SK-N-SH (cell line): ENCODE measurements at regions not wholly inside any gene's neighbourhood (a gene's known extent, or its start where the extent isn't known, plus 50 kb on each side); places are given as distances from the start of the nearest gene placed in this dataset.
"Not testable (repeated sequence)": the region's sequence is repeated elsewhere in the genome, so short reads cannot be mapped to it uniquely, and the experiment has no call there.

Experiments
- CTCF ChIA-PET: fragments of 300-600, 350-600 bp; formaldehyde crosslinking; extraction: SDS; loops from one replicate; lab custom pipeline; 2021; lab: Yijun Ruan, JAX
- POLR2A ChIA-PET: fragments of 350-600 bp; sonication (Branson Sonifier 250); formaldehyde crosslinking; extraction: SDS; loops from one replicate; lab custom pipeline; 2020; ENCODE audit warnings: antibody characterized with exemption, inconsistent platforms; lab: Yijun Ruan, JAX
- DNase-seq: peaks from one replicate; pipeline ENCODE4 v3.0.0; 2012
- H2AFZ ChIP-seq: fragments of 200-600 bp; sonication (generic); 2 replicates; pipeline ENCODE4 v1.8.1; 2016; ENCODE audit warnings: antibody characterized with exemption, mild to moderate bottlenecking, low read depth
- H3F3A ChIP-seq: fragments of 200-600 bp; sonication (generic); replicated peaks from 2 replicates; pipeline ENCODE3; 2016; ENCODE audit warnings: antibody characterized with exemption, mild to moderate bottlenecking; ENCODE audit not compliant: insufficient read depth
- H3K27ac ChIP-seq, 2 experiments: fragments of 200-500 bp in 1 of 2; fragments of 200-600 bp in 1 of 2; sonication (Bioruptor generic) in 1 of 2; sonication (generic), shearing (Covaris generic) in 1 of 2; 2 replicates each; pipeline versions ENCODE4 v1.5.1 to v1.6.1; 2014 to 2016; ENCODE audit warnings: low read depth in 2 of 2, inconsistent platforms in 1 of 2, low read length in 1 of 2, mild to moderate bottlenecking in 1 of 2, mixed read lengths in 1 of 2
- H3K27me3 ChIP-seq: fragments of 200-600 bp; sonication (generic), shearing (Covaris generic); 2 replicates; pipeline ENCODE4 v1.6.1; 2016; ENCODE audit warnings: mixed run types; ENCODE audit not compliant: insufficient read depth
- H3K36me3 ChIP-seq, 2 experiments: fragments of 200-500 bp in 1 of 2; fragments of 200-600 bp in 1 of 2; sonication (Bioruptor generic) in 1 of 2; sonication (generic) in 1 of 2; replicated peaks in 1 of 2; 2 replicates each; pipeline versions ENCODE3 to v1.5.1; 2014 to 2016; ENCODE audit warnings: low read length in 1 of 2, mild to moderate bottlenecking in 1 of 2; ENCODE audit not compliant: insufficient read depth in 2 of 2, control insufficient read depth in 1 of 2
- H3K4me1 ChIP-seq, 2 experiments: fragments of 200-500 bp in 1 of 2; fragments of 200-600 bp in 1 of 2; sonication (Bioruptor generic) in 1 of 2; sonication (generic), shearing (Covaris generic) in 1 of 2; 2 replicates each; pipeline versions ENCODE4 v1.5.1 to v1.6.1; 2014 to 2016; ENCODE audit warnings: low read depth in 1 of 2, low read length in 1 of 2, mixed run types in 1 of 2; ENCODE audit not compliant: insufficient read depth in 2 of 2, control insufficient read depth in 1 of 2
- H3K4me2 ChIP-seq: fragments of 200-600 bp; sonication (generic), shearing (Covaris generic); 2 replicates; pipeline ENCODE4 v1.6.1; 2017; ENCODE audit warnings: mixed run types
- H3K4me3 ChIP-seq, 2 experiments: fragments of 200-500 bp in 1 of 2; fragments of 200-600 bp in 1 of 2; sonication (Bioruptor generic) in 1 of 2; sonication (generic), shearing (Covaris generic) in 1 of 2; 2 replicates each; pipeline versions ENCODE4 v1.5.1 to v1.8.1; 2014 to 2016; ENCODE audit warnings: low read depth in 2 of 2, inconsistent platforms in 1 of 2, low read length in 1 of 2, mild to moderate bottlenecking in 1 of 2, mixed read lengths in 1 of 2, moderate library complexity in 1 of 2
- H3K79me2 ChIP-seq: fragments of 200-600 bp; sonication (generic); 2 replicates; pipeline ENCODE4 v1.8.1; 2017; ENCODE audit warnings: mild to moderate bottlenecking; ENCODE audit not compliant: insufficient read depth
- H3K9ac ChIP-seq: fragments of 200-600 bp; sonication (generic); 2 replicates; pipeline ENCODE4 v1.6.1; 2017; ENCODE audit warnings: mixed run types
- H3K9me2 ChIP-seq: fragments of 200-600 bp; sonication (generic); 2 replicates; pipeline ENCODE4 v1.6.1; 2017; ENCODE audit warnings: mixed run types
- H3K9me3 ChIP-seq: fragments of 200-600 bp; sonication (generic); 2 replicates; pipeline ENCODE4 v1.6.1; 2017; ENCODE audit warnings: mixed run types, mild to moderate bottlenecking, moderate library complexity
- H4K20me1 ChIP-seq: fragments of 200-600 bp; sonication (generic); 2 replicates; pipeline ENCODE4 v1.6.1; 2017; ENCODE audit warnings: mild to moderate bottlenecking, mixed run types; ENCODE audit not compliant: insufficient read depth
- CHD2 ChIP-seq: fragments of 150-350 bp; IDR thresholded peaks from 2 replicates; pipeline ENCODE4 v1.6.1; 2018; ENCODE audit warnings: low read length; ENCODE audit not compliant: partially characterized antibody
- ELF1 ChIP-seq: IDR thresholded peaks from 2 replicates; pipeline ENCODE4 v1.4.0; 2012
- EZH2phosphoT487 ChIP-seq: fragments of 200-600 bp; sonication (generic); IDR thresholded peaks from 2 replicates; pipeline ENCODE4 v1.6.1; 2017; ENCODE audit warnings: low read depth, mixed run types, mild to moderate bottlenecking, antibody characterized with exemption, moderate library complexity, borderline replicate concordance
- FOSL2 ChIP-seq: IDR thresholded peaks from 2 replicates; pipeline ENCODE4 v1.4.0; 2012; ENCODE audit warnings: low read depth, mild to moderate bottlenecking, moderate library complexity, borderline replicate concordance
- GATA2 ChIP-seq: sonication (generic); formaldehyde crosslinking; IDR thresholded peaks from 2 replicates; pipeline ENCODE4 v1.5.0; 2020; ENCODE audit warnings: mild to moderate bottlenecking, missing genetic modification reagents
- IRF3 ChIP-seq: fragments of 150-350 bp; IDR thresholded peaks from 2 replicates; pipeline ENCODE4 v1.6.1; 2016; ENCODE audit warnings: mild to moderate bottlenecking, low read depth, low read length
- JUND ChIP-seq: IDR thresholded peaks from 2 replicates; pipeline ENCODE4 v1.4.0; 2012
- MEF2A ChIP-seq: IDR thresholded peaks from 2 replicates; pipeline ENCODE4 v1.4.0; 2012; ENCODE audit warnings: low read depth, borderline replicate concordance
- MXI1 ChIP-seq: IDR thresholded peaks from 2 replicates; pipeline ENCODE4 v1.6.1; 2012; ENCODE audit warnings: mild to moderate bottlenecking, low read depth, low read length, improper control_type of control experiment
- NFIC ChIP-seq: IDR thresholded peaks from 2 replicates; pipeline ENCODE4 v1.4.0; 2012; ENCODE audit warnings: borderline replicate concordance
- PBX3 ChIP-seq: IDR thresholded peaks from 2 replicates; pipeline ENCODE4; 2012
- POLR2AphosphoS5 ChIP-seq: IDR thresholded peaks from 2 replicates; pipeline ENCODE4 v1.6.1; 2012; ENCODE audit warnings: low read depth, low read length
- RAD21 ChIP-seq: IDR thresholded peaks from 2 replicates; pipeline ENCODE4 v1.6.1; 2012; ENCODE audit warnings: mild to moderate bottlenecking, low read length
- TCF12 ChIP-seq: IDR thresholded peaks from 2 replicates; pipeline ENCODE4 v1.4.0; 2012
- YY1 ChIP-seq: IDR thresholded peaks from 2 replicates; pipeline ENCODE4 v1.4.0; 2012; ENCODE audit warnings: low read depth, mild to moderate bottlenecking
- WGBS: methylation state at CpG from one replicate; pipeline ENCODE4 v1.1.6; 2017; ENCODE audit warnings: low lambda C conversion rate; 5-methylcytosine and 5-hydroxymethylcytosine counted together
- TF ChIP-seq, protein P1 (sequence below): IDR thresholded peaks from 2 replicates; pipeline ENCODE4 v1.6.1; 2012; ENCODE audit warnings: mild to moderate bottlenecking, low read depth, low read length, moderate library complexity
- TF ChIP-seq, protein P2 (sequence below): IDR thresholded peaks from 2 replicates; pipeline ENCODE4 v1.4.0; 2012; ENCODE audit warnings: low read depth, borderline replicate concordance

GRCh38 chr1:64348961-64349648 lies 120.8 kb upstream of the CACHD1 start:
- Histone ChIP-seq H3F3A (no peaks in the 10 kb centered on the region), H3K27me3 (no peaks in the 10 kb centered on the region)
- TF ChIP-seq, protein P1, sequence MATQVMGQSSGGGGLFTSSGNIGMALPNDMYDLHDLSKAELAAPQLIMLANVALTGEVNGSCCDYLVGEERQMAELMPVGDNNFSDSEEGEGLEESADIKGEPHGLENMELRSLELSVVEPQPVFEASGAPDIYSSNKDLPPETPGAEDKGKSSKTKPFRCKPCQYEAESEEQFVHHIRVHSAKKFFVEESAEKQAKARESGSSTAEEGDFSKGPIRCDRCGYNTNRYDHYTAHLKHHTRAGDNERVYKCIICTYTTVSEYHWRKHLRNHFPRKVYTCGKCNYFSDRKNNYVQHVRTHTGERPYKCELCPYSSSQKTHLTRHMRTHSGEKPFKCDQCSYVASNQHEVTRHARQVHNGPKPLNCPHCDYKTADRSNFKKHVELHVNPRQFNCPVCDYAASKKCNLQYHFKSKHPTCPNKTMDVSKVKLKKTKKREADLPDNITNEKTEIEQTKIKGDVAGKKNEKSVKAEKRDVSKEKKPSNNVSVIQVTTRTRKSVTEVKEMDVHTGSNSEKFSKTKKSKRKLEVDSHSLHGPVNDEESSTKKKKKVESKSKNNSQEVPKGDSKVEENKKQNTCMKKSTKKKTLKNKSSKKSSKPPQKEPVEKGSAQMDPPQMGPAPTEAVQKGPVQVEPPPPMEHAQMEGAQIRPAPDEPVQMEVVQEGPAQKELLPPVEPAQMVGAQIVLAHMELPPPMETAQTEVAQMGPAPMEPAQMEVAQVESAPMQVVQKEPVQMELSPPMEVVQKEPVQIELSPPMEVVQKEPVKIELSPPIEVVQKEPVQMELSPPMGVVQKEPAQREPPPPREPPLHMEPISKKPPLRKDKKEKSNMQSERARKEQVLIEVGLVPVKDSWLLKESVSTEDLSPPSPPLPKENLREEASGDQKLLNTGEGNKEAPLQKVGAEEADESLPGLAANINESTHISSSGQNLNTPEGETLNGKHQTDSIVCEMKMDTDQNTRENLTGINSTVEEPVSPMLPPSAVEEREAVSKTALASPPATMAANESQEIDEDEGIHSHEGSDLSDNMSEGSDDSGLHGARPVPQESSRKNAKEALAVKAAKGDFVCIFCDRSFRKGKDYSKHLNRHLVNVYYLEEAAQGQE = no peak
- TF ChIP-seq MEF2A = no peak
- no peak for TF ChIP-seq MXI1
- TF ChIP-seq JUND = no peak
- TF ChIP-seq RAD21 = no peak
- TF ChIP-seq IRF3 = no peak
- TF ChIP-seq TCF12 = no peak
- no peak for TF ChIP-seq CHD2
- no peak for TF ChIP-seq PBX3
- TF ChIP-seq GATA2 = no peak
- TF ChIP-seq EZH2phosphoT487 = no peak
- no peak for TF ChIP-seq ELF1
- TF ChIP-seq POLR2AphosphoS5 = no peak
- TF ChIP-seq YY1 = no peak
- no peak for TF ChIP-seq NFIC
- TF ChIP-seq, protein P2, sequence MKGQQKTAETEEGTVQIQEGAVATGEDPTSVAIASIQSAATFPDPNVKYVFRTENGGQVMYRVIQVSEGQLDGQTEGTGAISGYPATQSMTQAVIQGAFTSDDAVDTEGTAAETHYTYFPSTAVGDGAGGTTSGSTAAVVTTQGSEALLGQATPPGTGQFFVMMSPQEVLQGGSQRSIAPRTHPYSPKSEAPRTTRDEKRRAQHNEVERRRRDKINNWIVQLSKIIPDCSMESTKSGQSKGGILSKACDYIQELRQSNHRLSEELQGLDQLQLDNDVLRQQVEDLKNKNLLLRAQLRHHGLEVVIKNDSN = no peak
- TF ChIP-seq FOSL2 = no peak
- TF ChIP-seq, all 33 proteins: peak for 0
- no peak for DNase-seq
- Histone ChIP-seq H3K27ac (no peak overlapping the region), H3K4me2 (no peak overlapping the region), H3K9me3 (no peaks in the 10 kb centered on the region), H3K9me2 (no peaks in the 10 kb centered on the region), H3K4me1 (no peaks in the 10 kb centered on the region; a peak in 2 of 4 replicates), H4K20me1 (no peaks in the 10 kb centered on the region), H2AFZ (no peak overlapping the region), H3K79me2 (no peaks in the 10 kb centered on the region), H3K36me3 (no peaks in the 10 kb centered on the region), H3K9ac (no peak overlapping the region), H3K4me3 (no peak overlapping the region)
- ChIA-PET CTCF (no interaction called here), POLR2A (no interaction called here)
- 81% methylated on average over 6 of the region's 6 CpGs for WGBS

DNA sequence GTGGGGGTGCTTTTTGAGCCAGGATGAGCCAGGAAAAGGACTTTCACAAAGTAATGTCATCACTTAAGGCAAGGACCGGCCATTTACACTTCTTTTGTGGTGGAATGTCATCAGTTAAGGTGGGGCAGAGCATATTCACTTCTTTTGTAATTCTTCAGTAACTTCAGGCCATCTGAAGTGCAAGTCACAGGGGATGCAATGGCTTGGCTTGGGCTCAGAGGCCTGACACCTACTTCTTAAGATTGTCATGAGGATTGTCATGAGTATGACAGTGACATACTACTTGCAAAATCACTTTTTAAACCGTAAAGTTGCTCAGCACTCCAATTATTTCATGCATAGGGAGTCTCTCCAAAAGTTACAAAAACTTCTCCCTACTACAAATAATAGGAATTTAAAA lies 114.4 kb upstream of the CACHD1 start:
- H3K36me3 ChIP-seq, H4K20me1 ChIP-seq, H3K9me3 ChIP-seq, H2AFZ ChIP-seq, H3K27me3 ChIP-seq, H3K4me1 ChIP-seq, DNase-seq, CTCF ChIA-PET, H3K4me2 ChIP-seq, H3K79me2 ChIP-seq, H3K9ac ChIP-seq, H3K27ac ChIP-seq, POLR2A ChIA-PET, H3K9me2 ChIP-seq, H3K4me3 ChIP-seq, H3F3A ChIP-seq: not testable (repeated sequence)
- 65% methylated on average over 2 of the region's 2 CpGs for WGBS
